ENCODE measurements at regions not wholly inside any gene's neighbourhood (a gene's known extent, or its start where the extent isn't known, plus 50 kb on each side); places are given as distances from the start of the nearest gene placed in this dataset.

DNA sequence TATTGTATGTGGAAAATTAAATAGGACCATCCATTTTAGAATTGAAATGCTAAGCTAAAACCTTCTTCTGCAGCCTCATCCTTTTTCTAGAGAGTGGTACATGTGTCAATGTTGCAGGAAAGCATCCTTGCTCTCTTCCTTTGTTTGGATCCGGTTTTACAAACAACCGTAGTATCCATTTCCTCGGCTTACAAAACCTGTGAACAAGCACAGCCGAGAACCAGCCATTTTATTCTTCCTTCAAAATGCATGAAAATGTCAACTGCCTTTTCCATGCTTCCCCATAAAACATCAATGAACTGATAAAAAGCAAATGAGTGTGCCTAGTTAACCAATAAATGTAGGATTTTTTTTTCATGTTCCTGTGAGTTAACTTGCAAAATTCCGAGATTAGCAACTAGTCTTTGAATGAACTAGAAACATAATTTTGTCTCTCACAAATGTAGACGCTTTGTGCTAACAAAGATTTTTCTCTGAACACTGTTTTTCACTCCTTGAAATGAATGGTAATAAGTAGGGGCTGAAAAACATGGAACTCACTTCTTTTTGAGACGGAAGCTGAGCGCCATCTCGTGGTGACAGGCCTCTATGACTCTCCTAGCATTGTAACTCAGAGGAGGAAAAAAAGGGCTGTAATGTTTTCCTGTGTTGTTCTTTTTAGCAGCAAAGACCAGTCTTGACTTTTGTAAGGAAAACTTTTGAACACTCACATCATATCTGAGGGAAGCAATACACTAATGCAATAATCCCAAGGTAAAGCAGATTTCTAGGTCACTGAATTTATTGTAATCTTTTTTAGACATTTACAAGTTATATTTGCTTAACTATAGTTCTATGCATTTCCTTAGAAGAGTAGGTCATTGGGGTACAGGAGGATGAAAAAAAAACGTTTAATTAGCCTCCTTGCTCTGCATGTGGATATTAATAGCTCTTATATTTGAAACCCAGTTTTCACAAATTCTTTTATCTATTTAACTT, 157.4 kb upstream of the FOXG1 start:
- H3K4me3 ChIP-seq (ENCODE audit: low read depth in 2 of 2, low read length in 2 of 2) = no peak overlapping the region
- BruUV-seq (replicated peaks) = no TSS peak
- no peaks in the 10 kb centered on the region for H3K9me3 ChIP-seq (ENCODE audit: control insufficient read depth, insufficient read depth, low read depth, low read length)
- H3K36me3 ChIP-seq (ENCODE audit: control insufficient read depth, insufficient read depth, low read length) = no peaks in the 10 kb centered on the region
- POLR2A ChIA-PET = no interaction called here
- intact Hi-C loops (cut with micrococcal nuclease; ENCODE audit: unreplicated experiment) = loop anchor here (10.0 kb wide), 1 partner anchor 224 kb away; no protein-coding TSS in a partner anchor
- CTCF ChIA-PET = interaction anchor here (0.9 kb wide), 1 partner anchor 142 kb away, joined by 3 read pairs; no protein-coding TSS in a partner anchor
- no peak for TF ChIP-seq SIN3A (IDR thresholded peaks at IDR 0.05; ENCODE audit: borderline replicate concordance, insufficient read depth, low read depth, low read length)
- TF ChIP-seq, protein P1, sequence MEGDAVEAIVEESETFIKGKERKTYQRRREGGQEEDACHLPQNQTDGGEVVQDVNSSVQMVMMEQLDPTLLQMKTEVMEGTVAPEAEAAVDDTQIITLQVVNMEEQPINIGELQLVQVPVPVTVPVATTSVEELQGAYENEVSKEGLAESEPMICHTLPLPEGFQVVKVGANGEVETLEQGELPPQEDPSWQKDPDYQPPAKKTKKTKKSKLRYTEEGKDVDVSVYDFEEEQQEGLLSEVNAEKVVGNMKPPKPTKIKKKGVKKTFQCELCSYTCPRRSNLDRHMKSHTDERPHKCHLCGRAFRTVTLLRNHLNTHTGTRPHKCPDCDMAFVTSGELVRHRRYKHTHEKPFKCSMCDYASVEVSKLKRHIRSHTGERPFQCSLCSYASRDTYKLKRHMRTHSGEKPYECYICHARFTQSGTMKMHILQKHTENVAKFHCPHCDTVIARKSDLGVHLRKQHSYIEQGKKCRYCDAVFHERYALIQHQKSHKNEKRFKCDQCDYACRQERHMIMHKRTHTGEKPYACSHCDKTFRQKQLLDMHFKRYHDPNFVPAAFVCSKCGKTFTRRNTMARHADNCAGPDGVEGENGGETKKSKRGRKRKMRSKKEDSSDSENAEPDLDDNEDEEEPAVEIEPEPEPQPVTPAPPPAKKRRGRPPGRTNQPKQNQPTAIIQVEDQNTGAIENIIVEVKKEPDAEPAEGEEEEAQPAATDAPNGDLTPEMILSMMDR (IDR thresholded peaks at IDR 0.05) = peak; percentile 70; the same call in 1 of the 2 replicates
- no peaks in the 10 kb centered on the region for H3K27me3 ChIP-seq (ENCODE audit: control insufficient read depth, insufficient read depth, low read length)
- DNase-seq (ENCODE audit: low read depth, low spot score) = peak; percentile 25
- in situ Hi-C loops (cut with HindIII; ENCODE audit: low pct_unique_long_range_greater_than_20kb, low sequenced_read_pairs) = no loop called here
- H3K27ac ChIP-seq (ENCODE audit: low read length) = peak overlapping the region; percentile 55; the same call in 1 of the 2 replicates
- no peaks in the 10 kb centered on the region for H3K4me1 ChIP-seq (ENCODE audit: control insufficient read depth, insufficient read depth, low read length)
- no peak for ATAC-seq

- H3K4me1 ChIP-seq (ENCODE audit: control insufficient read depth, insufficient read depth, low read length) = no peaks in the 10 kb centered on the region
- H3K9me3 ChIP-seq (ENCODE audit: control insufficient read depth, insufficient read depth, low read depth, low read length) = no peaks in the 10 kb centered on the region
- H3K27ac ChIP-seq (ENCODE audit: low read length) = no peak overlapping the region
- TF ChIP-seq, protein P1 (IDR thresholded peaks at IDR 0.05) = no peak
- TF ChIP-seq, protein P2, sequence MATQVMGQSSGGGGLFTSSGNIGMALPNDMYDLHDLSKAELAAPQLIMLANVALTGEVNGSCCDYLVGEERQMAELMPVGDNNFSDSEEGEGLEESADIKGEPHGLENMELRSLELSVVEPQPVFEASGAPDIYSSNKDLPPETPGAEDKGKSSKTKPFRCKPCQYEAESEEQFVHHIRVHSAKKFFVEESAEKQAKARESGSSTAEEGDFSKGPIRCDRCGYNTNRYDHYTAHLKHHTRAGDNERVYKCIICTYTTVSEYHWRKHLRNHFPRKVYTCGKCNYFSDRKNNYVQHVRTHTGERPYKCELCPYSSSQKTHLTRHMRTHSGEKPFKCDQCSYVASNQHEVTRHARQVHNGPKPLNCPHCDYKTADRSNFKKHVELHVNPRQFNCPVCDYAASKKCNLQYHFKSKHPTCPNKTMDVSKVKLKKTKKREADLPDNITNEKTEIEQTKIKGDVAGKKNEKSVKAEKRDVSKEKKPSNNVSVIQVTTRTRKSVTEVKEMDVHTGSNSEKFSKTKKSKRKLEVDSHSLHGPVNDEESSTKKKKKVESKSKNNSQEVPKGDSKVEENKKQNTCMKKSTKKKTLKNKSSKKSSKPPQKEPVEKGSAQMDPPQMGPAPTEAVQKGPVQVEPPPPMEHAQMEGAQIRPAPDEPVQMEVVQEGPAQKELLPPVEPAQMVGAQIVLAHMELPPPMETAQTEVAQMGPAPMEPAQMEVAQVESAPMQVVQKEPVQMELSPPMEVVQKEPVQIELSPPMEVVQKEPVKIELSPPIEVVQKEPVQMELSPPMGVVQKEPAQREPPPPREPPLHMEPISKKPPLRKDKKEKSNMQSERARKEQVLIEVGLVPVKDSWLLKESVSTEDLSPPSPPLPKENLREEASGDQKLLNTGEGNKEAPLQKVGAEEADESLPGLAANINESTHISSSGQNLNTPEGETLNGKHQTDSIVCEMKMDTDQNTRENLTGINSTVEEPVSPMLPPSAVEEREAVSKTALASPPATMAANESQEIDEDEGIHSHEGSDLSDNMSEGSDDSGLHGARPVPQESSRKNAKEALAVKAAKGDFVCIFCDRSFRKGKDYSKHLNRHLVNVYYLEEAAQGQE (IDR thresholded peaks at IDR 0.05; ENCODE audit: insufficient read depth in 1 of 2, low read depth in 2 of 2, low read length in 1 of 2) = no peak
- TF ChIP-seq SIN3A (IDR thresholded peaks at IDR 0.05; ENCODE audit: borderline replicate concordance, insufficient read depth, low read depth, low read length) = no peak
- no peak for TF ChIP-seq POLR2AphosphoS5 (IDR thresholded peaks at IDR 0.05; ENCODE audit: low read depth, low read length)
- TF ChIP-seq TCF7L2 (IDR thresholded peaks at IDR 0.05; ENCODE audit: low read depth, low read length) = no peak
- no peak for DNase-seq (ENCODE audit: low read depth, low spot score)
- H3K36me3 ChIP-seq (ENCODE audit: control insufficient read depth, insufficient read depth, low read length) = no peaks in the 10 kb centered on the region
- no peaks in the 10 kb centered on the region for H3K27me3 ChIP-seq (ENCODE audit: control insufficient read depth, insufficient read depth, low read length)
- BruUV-seq (replicated peaks) = no TSS peak
- H3K4me3 ChIP-seq (ENCODE audit: low read depth in 2 of 2, low read length in 2 of 2) = no peak overlapping the region
- intact Hi-C loops (cut with micrococcal nuclease; ENCODE audit: unreplicated experiment) (no loop called here), in situ Hi-C loops (cut with HindIII; ENCODE audit: low pct_unique_long_range_greater_than_20kb, low sequenced_read_pairs) (no loop called here)
- POLR2A ChIA-PET = no interaction called here
- no peak for ATAC-seq
- CTCF ChIA-PET = no interaction called here
Measured at GRCh38 chr14:28612414-28612813, 154.2 kb upstream of the FOXG1 start.
